H1 (cell line): ENCODE measurements at regions not wholly inside any gene's neighbourhood (a gene's known extent, or its start where the extent isn't known, plus 50 kb on each side); places are given as distances from the start of the nearest gene placed in this dataset.

Experiments used
- CTCF ChIA-PET: fragments of 300-600 bp; sonication (Branson Sonifier 250); formaldehyde crosslinking; loops from one replicate; lab custom pipeline; 2021; ENCODE audit not compliant: partially characterized antibody; lab: Charles Lee
- POLR2A ChIA-PET: fragments of 300-600 bp; sonication (Branson Sonifier 250); formaldehyde crosslinking; loops from one replicate; lab custom pipeline; 2021; ENCODE audit warnings: inconsistent platforms; ENCODE audit not compliant: partially characterized antibody; lab: Charles Lee
- DNase-seq, 2 experiments: peaks; one replicate each; pipeline versions ENCODE4 v3.0.0 to v3.0.0-alpha.2; 2010 to 2022; ENCODE audit warnings: low spot score in 2 of 2, low read depth in 1 of 2, mixed read lengths in 1 of 2
- FAIRE-seq: peaks from 2 replicates; lab custom pipeline; 2011; peaks lifted over from hg19 to GRCh38; lab: Jason Lieb, UNC
- H2AFZ ChIP-seq: 2 replicates; pipeline ENCODE4 v1.8.1; 2012; ENCODE audit warnings: low read length, inconsistent platforms
- H2AK5ac ChIP-seq: 2 replicates; pipeline ENCODE4 v1.6.1; 2013; ENCODE audit warnings: low read depth, low read length
- H2BK120ac ChIP-seq: replicated peaks from 2 replicates; pipeline ENCODE3; 2013; ENCODE audit warnings: low read depth, low read length, inconsistent platforms
- H2BK12ac ChIP-seq: 2 replicates; pipeline ENCODE4 v1.6.1; 2013; ENCODE audit warnings: low read depth, low read length
- H2BK15ac ChIP-seq: 2 replicates; pipeline ENCODE4 v1.6.1; 2013; ENCODE audit warnings: low read length
- H2BK20ac ChIP-seq: 2 replicates; pipeline ENCODE4 v1.6.1; 2013; ENCODE audit warnings: low read length
- H2BK5ac ChIP-seq: 2 replicates; pipeline ENCODE4 v1.6.1; 2013; ENCODE audit warnings: low read depth, low read length
- H3K14ac ChIP-seq: 2 replicates; pipeline ENCODE4 v1.6.1; 2013; ENCODE audit warnings: inconsistent platforms; ENCODE audit not compliant: insufficient read length
- H3K18ac ChIP-seq: 2 replicates; pipeline ENCODE4 v1.6.1; 2013; ENCODE audit warnings: low read length; ENCODE audit errors: extremely low read depth
- H3K23ac ChIP-seq: 2 replicates; pipeline ENCODE4 v1.6.1; 2013; ENCODE audit warnings: inconsistent platforms; ENCODE audit not compliant: insufficient read length
- H3K23me2 ChIP-seq: 2 replicates; pipeline ENCODE4 v1.6.1; 2013; ENCODE audit warnings: low read depth, low read length
- H3K27ac ChIP-seq: 2 replicates; pipeline ENCODE4 v1.6.1; 2011; ENCODE audit warnings: low read depth, low read length, inconsistent platforms
- H3K27me3 ChIP-seq, 4 experiments: replicated peaks in 1 of 4; 1 replicate in 1 of 4; 2 replicates in 3 of 4; pipeline versions ENCODE4 v1.6.1 to v1.8.1; 2011 to 2013; ENCODE audit warnings: low read length in 3 of 4, mild to moderate bottlenecking in 3 of 4, inconsistent platforms in 2 of 4, mixed read lengths in 2 of 4, moderate library complexity in 1 of 4; ENCODE audit not compliant: control insufficient read depth in 3 of 4, insufficient read depth in 3 of 4; ENCODE audit errors: extremely low read depth in 1 of 4
- H3K36me3 ChIP-seq, 4 experiments: 2 replicates each; pipeline versions ENCODE4 v1.6.1 to v1.8.1; 2011 to 2013; ENCODE audit warnings: mild to moderate bottlenecking in 4 of 4, low read length in 3 of 4, moderate library complexity in 2 of 4, control low read depth in 1 of 4, inconsistent platforms in 1 of 4; ENCODE audit not compliant: insufficient read depth in 4 of 4, control insufficient read depth in 2 of 4
- H3K4ac ChIP-seq: replicated peaks from 2 replicates; pipeline ENCODE3; 2013; ENCODE audit warnings: low read length, low read depth, mixed read lengths, inconsistent platforms; ENCODE audit not compliant: insufficient read length
- H3K4me1 ChIP-seq, 4 experiments: replicated peaks in 1 of 4; 1 replicate in 1 of 4; 2 replicates in 3 of 4; pipeline versions ENCODE4 v1.6.1 to v1.8.1; 2011 to 2013; ENCODE audit warnings: low read length in 3 of 4, inconsistent platforms in 2 of 4, mixed read lengths in 1 of 4; ENCODE audit not compliant: insufficient read depth in 4 of 4, control insufficient read depth in 3 of 4
- H3K4me2 ChIP-seq, 2 experiments: 2 replicates each; pipeline versions ENCODE4 v1.6.1 to v1.8.1; 2011 to 2013; ENCODE audit warnings: low read depth in 2 of 2, low read length in 2 of 2, control low read depth in 1 of 2, inconsistent platforms in 1 of 2, mild to moderate bottlenecking in 1 of 2; ENCODE audit not compliant: insufficient read depth in 1 of 2
- H3K4me3 ChIP-seq, 4 experiments: fragments of 200-600, 300-600 bp in 1 of 4; sonication (generic), shearing (Covaris generic), sonication (Bioruptor Twin) in 1 of 4; 2 replicates each; pipeline versions ENCODE4 v1.5.1 to v1.8.1; 2011 to 2016; ENCODE audit warnings: low read length in 4 of 4, low read depth in 3 of 4, control low read depth in 2 of 4, inconsistent platforms in 2 of 4, mild to moderate bottlenecking in 2 of 4, mixed read lengths in 1 of 4, moderate library complexity in 1 of 4; ENCODE audit not compliant: insufficient read depth in 2 of 4; ENCODE audit errors: extremely low read depth in 1 of 4
- H3K56ac ChIP-seq: replicated peaks from 2 replicates; pipeline ENCODE3; 2013; ENCODE audit warnings: low read depth, mild to moderate bottlenecking, mixed read lengths, low read length, inconsistent platforms; ENCODE audit not compliant: insufficient read length
- H3K79me1 ChIP-seq: 2 replicates; pipeline ENCODE4 v1.6.1; 2013; ENCODE audit warnings: low read depth, low read length, control low read depth
- H3K79me2 ChIP-seq, 2 experiments: 2 replicates each; pipeline versions ENCODE4 v1.6.1 to v1.8.1; 2012 to 2013; ENCODE audit warnings: low read length in 2 of 2, mild to moderate bottlenecking in 2 of 2, inconsistent platforms in 1 of 2; ENCODE audit not compliant: insufficient read depth in 2 of 2, control insufficient read depth in 1 of 2
- H3K9ac ChIP-seq, 4 experiments: replicated peaks in 1 of 4; 1 replicate in 1 of 4; 2 replicates in 3 of 4; pipeline versions ENCODE4 v1.6.1 to v1.8.1; 2011 to 2013; ENCODE audit warnings: low read depth in 3 of 4, low read length in 3 of 4, control low read depth in 2 of 4, mild to moderate bottlenecking in 2 of 4, moderate library complexity in 2 of 4, inconsistent platforms in 1 of 4; ENCODE audit errors: extremely low read depth in 1 of 4
- H3K9me3 ChIP-seq, 2 experiments: 2 replicates each; pipeline versions ENCODE4 v1.6.1 to v1.8.1; 2012 to 2013; ENCODE audit warnings: mild to moderate bottlenecking in 2 of 2, moderate library complexity in 2 of 2, control low read depth in 1 of 2, inconsistent platforms in 1 of 2, low read depth in 1 of 2, low read length in 1 of 2, mixed read lengths in 1 of 2; ENCODE audit not compliant: insufficient read depth in 2 of 2
- H4K20me1 ChIP-seq, 2 experiments: replicated peaks in 1 of 2; 2 replicates each; pipeline versions ENCODE3 to v1.8.1; 2011 to 2013; ENCODE audit warnings: inconsistent platforms in 2 of 2, low read length in 2 of 2, mild to moderate bottlenecking in 1 of 2; ENCODE audit not compliant: insufficient read depth in 2 of 2, control insufficient read depth in 1 of 2
- H4K5ac ChIP-seq: 2 replicates; pipeline ENCODE4 v1.6.1; 2013; ENCODE audit warnings: low read length, low read depth, mixed read lengths, inconsistent platforms; ENCODE audit not compliant: insufficient read length
- H4K8ac ChIP-seq: 2 replicates; pipeline ENCODE4 v1.8.0; 2013; ENCODE audit warnings: mild to moderate bottlenecking, moderate library complexity, low read length, inconsistent platforms; ENCODE audit not compliant: insufficient read depth; ENCODE audit errors: extremely low read depth
- H4K91ac ChIP-seq: replicated peaks from 2 replicates; pipeline ENCODE3; 2013; ENCODE audit warnings: low read length, mixed read lengths, inconsistent platforms; ENCODE audit not compliant: insufficient read length
- ASH2L ChIP-seq: fragments of 200-600, 300-600 bp; sonication (generic); IDR thresholded peaks from one replicate; pipeline ENCODE4 v1.7.1; 2017; ENCODE audit warnings: low read length
- CHD1 ChIP-seq: IDR thresholded peaks from 2 replicates; pipeline ENCODE4 v1.6.1; 2012; ENCODE audit warnings: low read depth, low read length, improper control_type of control experiment
- CREB1 ChIP-seq: IDR thresholded peaks from 2 replicates; pipeline ENCODE4 v1.6.1; 2012; ENCODE audit warnings: inconsistent platforms
- HDAC2 ChIP-seq, 2 experiments: fragments of 300-600 bp in 1 of 2; sonication (generic) in 1 of 2; IDR thresholded peaks; 2 replicates each; pipeline ENCODE4 v1.6.1; 2011 to 2012; ENCODE audit warnings: low read depth in 2 of 2, low read length in 2 of 2, mild to moderate bottlenecking in 2 of 2, moderate library complexity in 2 of 2, borderline replicate concordance in 1 of 2, inconsistent platforms in 1 of 2
- JUND ChIP-seq: IDR thresholded peaks from 2 replicates; pipeline ENCODE4 v1.6.1; 2011; ENCODE audit warnings: mild to moderate bottlenecking, improper control_type of control experiment, low read length
- PHF8 ChIP-seq: fragments of 200-600 bp; sonication (generic); conservative IDR thresholded peaks from 2 replicates; pipeline ENCODE4 v1.7.1; 2012; ENCODE audit warnings: low read depth, mild to moderate bottlenecking, inconsistent platforms, low read length, moderate library complexity
- RBBP5 ChIP-seq: IDR thresholded peaks from 2 replicates; pipeline ENCODE4 v1.7.1; 2012; ENCODE audit warnings: low read depth, mild to moderate bottlenecking, inconsistent platforms, low read length, moderate library complexity, borderline replicate concordance
- RFX5 ChIP-seq: IDR thresholded peaks from 2 replicates; pipeline ENCODE4 v1.6.1; 2011; ENCODE audit warnings: low read depth, low read length, improper control_type of control experiment, borderline replicate concordance
- RNF2 ChIP-seq: fragments of 200-900, 300-1000 bp; sonication (generic); IDR thresholded peaks from 2 replicates; pipeline ENCODE4 v1.7.1; 2016; ENCODE audit warnings: borderline replicate concordance, low read depth, mild to moderate bottlenecking, antibody characterized with exemption, low read length; ENCODE audit not compliant: poor library complexity, severe bottlenecking; ENCODE audit errors: missing control alignments
- RXRA ChIP-seq: IDR thresholded peaks from 2 replicates; pipeline ENCODE4 v1.6.1; 2011; ENCODE audit warnings: low read depth, mild to moderate bottlenecking, low read length, moderate library complexity; ENCODE audit not compliant: insufficient read depth
- SIX5 ChIP-seq: IDR thresholded peaks from 2 replicates; pipeline ENCODE4 v1.6.1; 2011; ENCODE audit warnings: mild to moderate bottlenecking, low read depth, low read length
- TAF1 ChIP-seq: IDR thresholded peaks from 2 replicates; pipeline ENCODE4 v1.6.1; 2011; ENCODE audit warnings: mild to moderate bottlenecking, low read depth, low read length
- TEAD4 ChIP-seq: IDR thresholded peaks from 2 replicates; pipeline ENCODE4 v1.6.1; 2012; ENCODE audit warnings: low read depth, low read length, inconsistent platforms, mixed read lengths
- WGBS, 2 experiments: shearing (Covaris generic) in 1 of 2; methylation state at CpG; one replicate each; pipeline versions ENCODE4 v1.1.6 to v1.1.7; 2013 to 2015; ENCODE audit warnings: low lambda C conversion rate in 2 of 2, mixed read lengths in 2 of 2, inconsistent platforms in 1 of 2, low coverage in 1 of 2, missing lambda C conversion rate in 1 of 2; ENCODE audit not compliant: insufficient replicate concordance in 2 of 2, insufficient coverage in 1 of 2, insufficient read length in 1 of 2; ENCODE audit errors: extremely low coverage in 1 of 2, missing lambda C conversion rate in 1 of 2; 5-methylcytosine and 5-hydroxymethylcytosine counted together

- Histone ChIP-seq H3K4me3 (no peak overlapping the region), H4K8ac (no peak overlapping the region), H2BK120ac (no peak overlapping the region), H3K27me3 (no peaks in the 10 kb centered on the region; a peak in 1 of 7 replicates), H3K9ac (no peak overlapping the region), H2BK20ac (no peak overlapping the region), H3K79me1 (no peaks in the 10 kb centered on the region), H3K18ac (no peak overlapping the region), H4K5ac (no peak overlapping the region), H3K23me2 (no peaks in the 10 kb centered on the region), H3K9me3 (no peaks in the 10 kb centered on the region), H2BK5ac (no peak overlapping the region), H3K27ac (no peak overlapping the region), H3K4me2 (no peak overlapping the region), H2BK15ac (no peak overlapping the region), H3K4me1 (peaks cover 0 to 2% (median 0%) of the 10 kb centered on the region in 4 experiments; a peak in 1 of 7 replicates), H3K23ac (no peak overlapping the region), H3K4ac (no peak overlapping the region), H2AFZ (peak overlapping the region; percentile 32; the same call in 1 of the 2 replicates), H4K91ac (no peak overlapping the region), H3K36me3 (no peaks in the 10 kb centered on the region), H3K79me2 (no peaks in the 10 kb centered on the region), H2AK5ac (no peak overlapping the region), H3K56ac (no peak overlapping the region), H3K14ac (no peak overlapping the region), H2BK12ac (no peak overlapping the region), H4K20me1 (no peaks in the 10 kb centered on the region)
- DNase-seq (no peak), FAIRE-seq (no peak)
- ChIA-PET CTCF (interaction anchor here (1.5 to 2.9 kb wide), 2 partner anchors 20 to 139 kb away, joined by 3 to 10 read pairs; no protein-coding TSS in a partner anchor), POLR2A (no interaction called here)
- WGBS, 2 experiments: 90% methylated on average over 2 of the region's 2 CpGs; no CpG with 5 or more reads in 1 of the 2 experiments
- no peak for TF ChIP-seq TEAD4
- TF ChIP-seq ASH2L: no peak
- no peak for TF ChIP-seq TAF1
- no peak for TF ChIP-seq JUND
- TF ChIP-seq CREB1: no peak
- no peak for TF ChIP-seq SIX5
- TF ChIP-seq CHD1: no peak
- no peak for TF ChIP-seq RNF2
- no peak for TF ChIP-seq RXRA
- TF ChIP-seq RFX5: no peak
- no peak for TF ChIP-seq RBBP5
- no peak for TF ChIP-seq HDAC2 (IDR thresholded peaks at IDR 0.05; ENCODE audit: borderline replicate concordance in 1 of 2, low read depth in 2 of 2, low read length in 2 of 2)
- no peak for TF ChIP-seq PHF8
Measured at GRCh38 chr2:217184242-217184641, 324.4 kb upstream of the TNP1 start.
